GM13976 (cell line): ENCODE measurements at regions not wholly inside any gene's neighbourhood (a gene's known extent, or its start where the extent isn't known, plus 50 kb on each side); places are given as distances from the start of the nearest gene placed in this dataset.

Experiments used
- DNase-seq: peaks from one replicate; pipeline ENCODE4 v3.0.0; 2012; ENCODE audit warnings: low spot score
- in situ Hi-C: fragments of 300-500 bp; cut with MboI; formaldehyde crosslinking; loops from one replicate; pipeline ENCODE4 v1.12.0; 2022; ENCODE audit warnings: low sequenced_read_pairs, mixed read lengths, inconsistent platforms; ENCODE audit not compliant: unreplicated experiment
- TF ChIP-seq, protein P1 (sequence below): IDR thresholded peaks from 2 replicates; pipeline ENCODE4 v1.5.1; 2012; ENCODE audit warnings: borderline replicate concordance, mild to moderate bottlenecking; ENCODE audit not compliant: insufficient read depth; ENCODE audit errors: extremely low read depth, missing control alignments, control extremely low read depth

DNA sequence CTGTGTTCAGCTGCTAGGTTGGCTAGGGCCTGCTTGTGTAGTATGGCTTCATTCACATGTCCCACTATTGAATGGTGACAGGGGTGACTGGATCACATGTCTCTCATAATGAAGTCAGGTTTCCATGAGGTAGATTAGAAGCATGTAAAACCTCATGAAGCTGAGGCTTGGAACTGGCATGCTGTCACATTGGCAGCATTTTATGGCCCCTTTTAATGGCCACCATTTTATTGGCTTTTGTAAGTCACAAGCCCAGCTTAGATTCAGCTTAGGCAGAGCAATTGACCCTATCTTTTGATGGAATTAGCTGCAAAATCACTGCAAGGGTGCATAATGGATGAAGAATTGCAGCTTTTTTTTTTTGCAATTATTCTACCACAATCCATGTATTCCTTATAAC lies 583.5 kb downstream of the MED13L start:
- DNase-seq, result no peak
- in situ Hi-C loops, result no loop called here
- TF ChIP-seq, protein P1, sequence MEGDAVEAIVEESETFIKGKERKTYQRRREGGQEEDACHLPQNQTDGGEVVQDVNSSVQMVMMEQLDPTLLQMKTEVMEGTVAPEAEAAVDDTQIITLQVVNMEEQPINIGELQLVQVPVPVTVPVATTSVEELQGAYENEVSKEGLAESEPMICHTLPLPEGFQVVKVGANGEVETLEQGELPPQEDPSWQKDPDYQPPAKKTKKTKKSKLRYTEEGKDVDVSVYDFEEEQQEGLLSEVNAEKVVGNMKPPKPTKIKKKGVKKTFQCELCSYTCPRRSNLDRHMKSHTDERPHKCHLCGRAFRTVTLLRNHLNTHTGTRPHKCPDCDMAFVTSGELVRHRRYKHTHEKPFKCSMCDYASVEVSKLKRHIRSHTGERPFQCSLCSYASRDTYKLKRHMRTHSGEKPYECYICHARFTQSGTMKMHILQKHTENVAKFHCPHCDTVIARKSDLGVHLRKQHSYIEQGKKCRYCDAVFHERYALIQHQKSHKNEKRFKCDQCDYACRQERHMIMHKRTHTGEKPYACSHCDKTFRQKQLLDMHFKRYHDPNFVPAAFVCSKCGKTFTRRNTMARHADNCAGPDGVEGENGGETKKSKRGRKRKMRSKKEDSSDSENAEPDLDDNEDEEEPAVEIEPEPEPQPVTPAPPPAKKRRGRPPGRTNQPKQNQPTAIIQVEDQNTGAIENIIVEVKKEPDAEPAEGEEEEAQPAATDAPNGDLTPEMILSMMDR, result no peak

DNA sequence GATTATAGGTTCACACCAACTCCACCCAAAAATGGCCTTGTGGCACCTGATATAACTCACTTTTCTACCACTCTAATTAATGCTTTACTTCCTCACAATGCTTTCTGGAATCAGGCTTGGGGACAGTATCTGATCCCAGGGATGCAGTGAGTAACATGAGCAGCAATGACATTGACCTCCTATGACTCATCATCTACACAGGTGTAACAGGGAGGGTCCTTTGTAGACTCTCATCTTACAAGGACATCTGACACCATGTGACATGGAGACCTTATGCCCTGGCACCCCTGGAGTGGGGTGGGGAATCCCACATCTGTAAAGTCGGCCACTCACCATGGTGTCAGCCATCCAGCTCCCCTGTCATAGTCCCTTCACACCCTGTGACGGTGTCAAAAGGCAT lies 586.4 kb downstream of the MED13L start:
- DNase-seq, result no peak
- in situ Hi-C loops, result no loop called here
- TF ChIP-seq, protein P1, result no peak

DNA sequence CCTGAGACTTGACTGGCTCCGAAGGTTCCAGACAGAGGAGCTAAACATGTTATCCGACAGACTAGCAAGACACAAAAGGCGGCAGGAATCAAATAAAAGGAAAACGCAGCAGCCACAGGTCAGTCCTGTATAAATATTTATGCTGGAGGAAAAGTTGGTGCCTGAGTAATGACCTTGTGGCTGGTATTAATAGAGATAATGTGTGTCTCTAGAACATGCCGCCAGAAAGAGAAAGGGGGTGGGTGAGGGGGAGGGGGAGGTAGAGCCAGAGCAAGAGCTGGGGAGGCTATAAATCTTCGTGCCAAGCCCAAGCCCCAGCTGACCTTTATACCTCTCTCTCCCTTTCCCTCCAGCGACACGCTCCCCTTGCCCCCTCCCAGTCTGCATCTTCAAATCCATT lies 590.4 kb downstream of the MED13L start:
- DNase-seq, result no peak
- TF ChIP-seq, protein P1, result no peak
- in situ Hi-C loops, result no loop called here

DNA sequence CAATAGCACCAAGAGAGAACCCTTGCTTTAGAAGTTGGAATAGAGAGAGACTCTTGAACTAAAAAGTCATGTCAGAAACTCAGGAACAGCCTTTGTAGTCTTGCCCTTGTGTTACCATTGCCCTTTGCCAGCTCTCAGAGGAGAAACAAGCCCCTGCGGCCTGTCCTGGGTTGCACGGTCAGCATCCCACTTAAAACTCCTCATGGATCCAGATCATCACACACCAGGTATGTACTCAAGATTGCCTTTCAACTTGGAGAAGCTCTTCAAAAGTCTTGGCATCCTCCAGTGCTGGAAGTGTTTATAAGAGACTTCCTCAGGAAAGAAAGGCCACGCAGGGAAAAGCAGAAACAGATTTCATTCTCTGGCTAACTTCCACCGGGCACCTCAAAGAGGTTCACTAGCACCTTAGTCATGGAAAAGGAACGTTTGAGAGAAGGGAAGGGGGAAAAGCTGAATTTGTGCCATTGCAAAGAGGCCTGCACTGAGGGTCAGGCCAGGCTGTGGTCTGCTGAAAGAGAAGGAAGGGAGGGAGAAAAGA lies 594.2 kb downstream of the MED13L start:
- TF ChIP-seq, protein P1, result no peak
- in situ Hi-C loops, result no loop called here
- DNase-seq, result no peak

DNA sequence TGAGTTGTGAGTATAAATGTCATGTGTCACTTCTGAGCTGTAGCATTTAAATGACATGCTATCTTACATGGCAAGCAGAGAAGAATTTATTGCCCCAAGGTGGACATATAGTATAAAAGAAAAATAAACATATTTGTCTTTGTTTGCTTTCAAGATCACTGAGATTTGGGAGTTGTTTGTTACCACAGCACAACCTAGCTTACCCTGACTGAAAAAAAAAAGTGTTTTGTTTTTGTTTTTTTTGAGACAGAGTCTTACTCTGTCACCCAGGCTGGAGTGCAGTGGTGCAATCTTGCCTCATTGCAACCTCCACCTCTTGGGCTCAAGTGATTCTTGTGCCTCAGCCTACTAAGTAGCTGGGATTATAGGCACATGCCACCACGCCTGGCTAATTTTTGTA lies 596.5 kb downstream of the MED13L start:
- in situ Hi-C loops, result no loop called here
- DNase-seq, result no peak

GRCh38 chr12:115672506-115673080 lies 604.9 kb downstream of the MED13L start:
- no peak for DNase-seq
- in situ Hi-C loops, result no loop called here
- TF ChIP-seq, protein P1, result no peak

More for the DNA sequence above, 596.5 kb downstream of the MED13L start:
- TF ChIP-seq, protein P1, result no peak
